ENCODE measurements at regions not wholly inside any gene's neighbourhood (a gene's known extent, or its start where the extent isn't known, plus 50 kb on each side); places are given as distances from the start of the nearest gene placed in this dataset.

DNA sequence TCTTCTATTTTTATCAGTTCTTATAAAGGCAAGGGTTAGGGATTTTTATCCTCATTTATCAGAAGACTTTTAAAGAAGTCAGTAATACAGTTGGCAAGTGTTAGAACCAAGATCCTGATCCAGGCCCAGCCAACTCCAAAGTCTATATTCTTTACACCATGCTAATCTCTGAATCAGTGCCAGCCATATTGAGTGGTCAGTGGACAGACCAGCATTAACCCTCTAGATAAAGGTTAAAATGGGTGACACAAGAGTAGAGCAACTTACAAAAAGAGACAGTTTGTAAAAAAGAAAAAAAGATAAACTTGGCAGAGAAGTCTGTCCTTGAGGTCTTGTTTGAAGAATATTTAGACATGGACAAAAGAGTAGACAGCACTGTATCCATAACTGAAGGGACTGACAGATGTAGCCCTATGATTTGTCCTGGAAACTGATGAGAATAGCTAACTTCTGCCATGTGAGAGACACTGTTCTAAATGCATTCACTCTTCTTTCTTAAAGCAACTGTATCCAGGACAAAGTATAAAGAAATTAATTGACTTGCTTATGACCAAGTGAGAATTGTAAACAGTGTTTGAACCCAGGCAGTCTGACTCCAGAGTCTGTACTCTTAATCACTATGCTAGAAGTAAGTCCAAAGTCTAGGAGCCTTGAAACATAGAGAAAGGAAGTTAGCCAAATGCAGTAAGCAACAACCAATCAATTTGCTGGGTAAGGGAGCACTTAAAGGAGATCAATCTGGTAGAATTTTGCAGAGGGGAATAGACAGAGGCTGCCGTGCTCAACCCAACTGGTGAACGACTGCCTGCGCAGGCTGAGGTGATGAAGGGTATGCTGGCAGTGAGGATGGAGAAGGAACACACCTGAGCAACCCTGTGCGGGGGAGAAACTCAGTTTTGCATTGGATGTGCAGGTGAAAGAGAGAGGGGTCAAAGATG lies 103.7 kb downstream of the TTC6 start:
- Histone ChIP-seq H3K4me3 (no peak overlapping the region), H3K27me3 (no peaks in the 10 kb centered on the region), H3K9me3 (no peaks in the 10 kb centered on the region), H3K36me3 (no peaks in the 10 kb centered on the region), H3K27ac (no peak overlapping the region), H3K4me1 (peaks cover 0 to 7% (median 0%) of the 10 kb centered on the region in 3 donors)
- intact Hi-C loops (cut with DNase I): no loop called here
- TF ChIP-seq, protein P1, sequence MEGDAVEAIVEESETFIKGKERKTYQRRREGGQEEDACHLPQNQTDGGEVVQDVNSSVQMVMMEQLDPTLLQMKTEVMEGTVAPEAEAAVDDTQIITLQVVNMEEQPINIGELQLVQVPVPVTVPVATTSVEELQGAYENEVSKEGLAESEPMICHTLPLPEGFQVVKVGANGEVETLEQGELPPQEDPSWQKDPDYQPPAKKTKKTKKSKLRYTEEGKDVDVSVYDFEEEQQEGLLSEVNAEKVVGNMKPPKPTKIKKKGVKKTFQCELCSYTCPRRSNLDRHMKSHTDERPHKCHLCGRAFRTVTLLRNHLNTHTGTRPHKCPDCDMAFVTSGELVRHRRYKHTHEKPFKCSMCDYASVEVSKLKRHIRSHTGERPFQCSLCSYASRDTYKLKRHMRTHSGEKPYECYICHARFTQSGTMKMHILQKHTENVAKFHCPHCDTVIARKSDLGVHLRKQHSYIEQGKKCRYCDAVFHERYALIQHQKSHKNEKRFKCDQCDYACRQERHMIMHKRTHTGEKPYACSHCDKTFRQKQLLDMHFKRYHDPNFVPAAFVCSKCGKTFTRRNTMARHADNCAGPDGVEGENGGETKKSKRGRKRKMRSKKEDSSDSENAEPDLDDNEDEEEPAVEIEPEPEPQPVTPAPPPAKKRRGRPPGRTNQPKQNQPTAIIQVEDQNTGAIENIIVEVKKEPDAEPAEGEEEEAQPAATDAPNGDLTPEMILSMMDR (IDR thresholded peaks at IDR 0.05): no peak
- ATAC-seq (no peak), DNase-seq (no peak), FAIRE-seq (no peak)
- 74 to 75% methylated on average over 4 of the region's 4 CpGs for WGBS, 2 donors

- ATAC-seq (no peak), DNase-seq (no peak), FAIRE-seq (no peak)
- no peak overlapping the region for H3K27ac ChIP-seq
- no peak overlapping the region for H3K4me3 ChIP-seq
- TF ChIP-seq, protein P1 (IDR thresholded peaks at IDR 0.05): no peak
- no peaks in the 10 kb centered on the region for H3K9me3 ChIP-seq
- H3K4me1 ChIP-seq: no peaks in the 10 kb centered on the region
- intact Hi-C loops (cut with DNase I): no loop called here
- no peaks in the 10 kb centered on the region for H3K36me3 ChIP-seq
- 58 to 66% methylated on average over 2 of the region's 2 CpGs for WGBS, 2 donors
- no peaks in the 10 kb centered on the region for H3K27me3 ChIP-seq
Observed at GRCh38 chr14:37707716-37708115, 112.3 kb downstream of the TTC6 start.

- TF ChIP-seq, protein P1 (IDR thresholded peaks at IDR 0.05): no peak
- FAIRE-seq (no peak), ATAC-seq (no peak), DNase-seq (no peak)
- no peaks in the 10 kb centered on the region for H3K27me3 ChIP-seq
- intact Hi-C loops (cut with DNase I): no loop called here
- H3K4me1 ChIP-seq: no peaks in the 10 kb centered on the region
- H3K27ac ChIP-seq: no peak overlapping the region
- H3K4me3 ChIP-seq: no peak overlapping the region
- no peaks in the 10 kb centered on the region for H3K9me3 ChIP-seq
- WGBS, 2 donors: 60 to 62% methylated on average over 2 of the region's 2 CpGs
- no peaks in the 10 kb centered on the region for H3K36me3 ChIP-seq
Observed at GRCh38 chr14:37708481-37708880, 113.1 kb downstream of the TTC6 start.

DNA sequence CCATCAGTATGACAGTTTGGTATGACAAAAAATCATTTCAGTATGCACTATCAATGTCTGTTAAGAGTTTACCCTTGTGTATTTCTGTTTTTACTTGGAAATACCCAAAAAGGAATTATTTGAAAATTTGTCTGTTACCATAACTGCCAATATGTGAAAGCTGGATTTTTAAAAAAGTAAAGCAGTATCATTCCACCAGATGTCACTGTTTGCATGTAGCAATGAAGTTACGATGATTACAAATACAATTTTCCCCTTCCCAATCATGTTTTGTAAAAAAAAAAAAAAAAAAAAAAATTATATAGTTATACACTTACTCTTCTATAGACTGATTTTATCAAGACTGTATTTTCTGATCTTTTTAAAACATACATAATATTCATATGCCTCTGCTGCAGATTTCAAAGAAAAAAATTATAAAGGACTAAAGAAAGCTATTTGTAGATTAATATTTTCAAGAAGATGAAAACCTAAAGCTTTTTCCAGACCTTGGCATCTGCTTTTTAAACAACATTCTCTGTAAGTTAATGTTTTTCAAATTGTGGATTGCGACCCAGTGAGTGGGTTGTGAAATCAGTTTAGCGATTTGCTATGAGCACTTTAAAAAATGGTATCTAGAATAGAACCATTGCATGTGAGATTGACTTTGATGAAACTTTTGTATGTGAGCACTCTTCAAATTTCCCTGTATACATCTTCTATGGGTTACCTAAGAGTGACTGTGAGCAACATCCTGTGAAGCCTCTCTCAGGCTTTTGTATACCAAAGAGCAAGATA lies 114.2 kb downstream of the TTC6 start:
- intact Hi-C loops (cut with DNase I): loop anchor here in 2 of 3 donors (10.0 kb wide), 2 partner anchors 155 to 165 kb away; no protein-coding TSS in a partner anchor
- no peaks in the 10 kb centered on the region for H3K27me3 ChIP-seq
- WGBS, 2 donors: 52 to 56% methylated on average over 3 of the region's 3 CpGs
- peak; percentile 84 for FAIRE-seq
- no peak for ATAC-seq
- DNase-seq: no peak
- TF ChIP-seq, protein P1 (IDR thresholded peaks at IDR 0.05): no peak
- no peaks in the 10 kb centered on the region for H3K4me1 ChIP-seq
- H3K4me3 ChIP-seq: no peak overlapping the region
- H3K36me3 ChIP-seq: no peaks in the 10 kb centered on the region
- no peaks in the 10 kb centered on the region for H3K9me3 ChIP-seq
- H3K27ac ChIP-seq: no peak overlapping the region
